CD4-positive, alpha-beta T cell treated with Interleukin-15 for 4 hours (primary cell): ENCODE measurements at regions not wholly inside any gene's neighbourhood (a gene's known extent, or its start where the extent isn't known, plus 50 kb on each side); places are given as distances from the start of the nearest gene placed in this dataset.

Experiments used
- DNase-seq: peaks from one replicate; pipeline ENCODE4 v3.0.0-alpha.2; 2020; ENCODE audit warnings: low spot score

DNA sequence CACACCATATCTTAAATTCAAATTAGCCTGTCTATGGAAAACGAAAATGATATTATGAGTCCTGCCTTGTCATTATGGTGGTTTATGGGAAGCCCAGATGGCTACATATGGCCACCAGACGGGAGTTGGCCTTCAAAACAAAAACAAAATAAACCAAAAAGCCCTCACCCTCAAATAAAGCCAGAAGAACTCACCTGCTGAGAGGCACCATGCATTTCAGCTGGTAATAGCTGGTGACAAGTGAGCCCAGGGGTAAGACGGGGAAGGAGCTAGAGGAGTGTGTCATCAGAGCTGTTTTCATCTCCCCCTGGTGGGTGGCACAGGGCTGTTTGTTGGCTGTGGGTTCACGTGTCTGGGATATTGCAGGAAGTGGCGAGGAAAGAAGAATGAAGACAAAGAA, 152.9 kb downstream of the EFNB2 start:
- DNase-seq = no peak

DNA sequence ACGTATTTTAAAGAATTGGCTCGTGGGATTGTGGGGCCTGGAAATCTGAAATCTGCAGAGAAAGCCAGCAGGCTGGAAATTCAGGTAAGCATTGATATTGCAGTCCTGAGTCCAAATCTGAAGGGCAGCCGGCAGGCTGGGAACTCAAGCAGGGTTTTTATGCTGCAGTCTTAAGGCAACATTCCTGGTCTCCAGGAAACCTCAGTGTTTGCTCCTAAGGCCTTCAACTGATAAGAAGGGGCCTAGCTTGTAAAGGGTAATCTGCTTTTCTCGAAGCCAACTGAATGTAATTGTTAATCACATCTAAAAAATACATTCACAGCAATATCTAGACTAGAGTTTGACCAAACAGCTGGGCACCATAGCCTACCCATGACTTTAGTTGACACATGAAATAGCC, 154.4 kb downstream of the EFNB2 start:
- no peak for DNase-seq

DNA sequence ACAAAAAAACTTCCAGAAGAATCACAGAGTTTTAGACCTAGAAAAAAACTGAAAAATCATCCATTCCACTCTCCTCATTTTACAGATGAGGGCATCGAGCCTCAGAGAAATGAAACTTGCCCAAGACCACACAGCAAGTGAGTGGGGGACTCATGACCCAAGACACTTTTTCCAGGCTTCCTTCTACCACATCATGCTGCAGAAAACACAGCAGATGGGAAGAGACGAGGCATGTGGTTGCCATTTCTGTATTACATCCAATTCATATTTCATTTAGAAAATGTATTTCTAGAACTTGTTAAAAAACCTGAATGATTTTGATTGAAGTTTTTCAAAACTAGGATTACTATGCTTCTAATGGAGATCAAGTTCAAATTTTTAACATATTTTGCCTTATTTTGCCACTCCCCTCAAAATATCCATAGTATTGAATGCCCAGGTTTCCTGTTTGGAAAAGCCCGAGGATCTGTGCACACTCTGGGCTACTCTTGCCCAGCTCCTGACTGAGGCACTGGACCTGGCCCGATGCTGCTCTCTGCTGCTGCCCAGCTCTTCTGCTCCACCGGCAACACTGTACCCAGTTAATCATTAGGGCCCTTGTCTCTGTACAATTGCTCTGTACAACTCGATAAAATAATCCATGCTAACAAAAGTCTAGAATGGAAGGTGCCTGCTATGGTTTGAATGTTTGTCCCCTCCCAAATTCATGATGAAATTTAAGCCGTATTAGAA, 157.4 kb downstream of the EFNB2 start:
- no peak for DNase-seq

DNA sequence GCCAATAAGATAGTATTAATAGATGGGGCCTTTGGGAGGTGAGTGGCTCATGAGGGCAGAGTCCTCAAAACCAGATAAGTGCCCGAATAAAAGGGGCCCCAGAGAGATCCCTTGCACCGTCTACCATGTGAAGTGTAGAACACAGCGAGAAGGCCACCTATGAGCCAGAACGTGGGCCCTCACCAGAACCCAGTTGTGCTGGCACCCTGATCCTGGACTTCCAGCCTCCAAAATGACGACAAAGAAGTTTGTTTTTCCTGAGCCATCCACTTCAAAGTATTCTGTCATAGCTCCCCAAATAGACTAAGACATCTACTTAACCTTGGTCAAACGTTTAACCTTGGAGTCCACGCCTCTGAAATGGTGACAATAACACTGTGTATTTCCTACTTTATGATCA, 158.1 kb downstream of the EFNB2 start:
- no peak for DNase-seq

DNA sequence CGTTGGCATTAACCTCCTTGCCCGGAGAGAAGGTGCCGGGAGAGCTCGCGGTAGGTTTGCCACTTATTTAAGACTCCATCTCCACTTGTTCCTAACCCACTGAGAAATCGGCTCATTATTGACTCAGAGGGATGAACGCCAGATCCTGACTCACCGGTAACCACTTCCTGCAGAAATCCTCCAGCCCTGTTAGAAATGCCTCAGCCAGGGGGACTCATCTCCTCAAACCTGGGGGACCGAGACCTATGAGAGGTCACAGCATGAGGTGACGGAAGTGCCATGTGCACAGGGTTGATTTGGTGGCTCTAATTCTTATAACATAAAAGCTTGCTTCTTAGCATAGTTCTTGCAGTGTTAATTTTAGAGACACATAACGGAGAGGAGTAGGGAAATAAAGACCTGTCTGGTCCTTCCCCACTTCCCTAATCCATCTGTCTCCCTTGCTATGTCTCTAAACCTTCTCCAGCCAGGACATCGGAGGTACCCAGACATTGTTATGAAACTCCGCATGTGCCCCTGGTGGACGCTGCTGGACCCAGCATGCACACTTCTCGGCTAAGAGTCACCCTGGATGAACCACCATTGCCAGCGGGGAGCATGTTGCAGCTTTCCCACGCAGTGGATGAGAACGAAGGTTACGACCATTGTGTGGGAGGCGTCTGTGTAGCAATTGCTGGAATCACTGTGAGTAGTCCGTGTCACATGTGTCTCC, 158.9 kb downstream of the EFNB2 start:
- DNase-seq = no peak

DNA sequence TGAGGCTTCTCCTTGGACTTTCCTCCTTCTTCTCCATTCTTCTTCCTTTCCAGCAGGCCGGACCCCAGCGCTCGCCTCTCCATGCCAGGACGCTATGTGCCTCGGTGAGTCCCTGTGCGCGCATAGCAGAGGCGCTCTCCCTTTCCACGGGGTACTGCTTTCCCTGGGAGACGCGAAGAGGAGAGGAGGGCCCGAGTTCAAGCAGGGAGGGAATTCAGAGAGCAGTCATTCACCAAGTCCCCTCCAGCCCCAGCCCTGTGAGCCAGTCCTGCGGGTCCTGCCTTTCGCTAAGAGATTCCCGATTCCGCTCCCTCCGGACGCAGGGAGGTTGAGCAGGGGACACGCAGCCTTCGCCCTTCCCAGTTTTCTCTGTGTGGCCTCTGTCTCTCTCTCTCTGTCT, 160.4 kb downstream of the EFNB2 start:
- DNase-seq = no peak

DNA sequence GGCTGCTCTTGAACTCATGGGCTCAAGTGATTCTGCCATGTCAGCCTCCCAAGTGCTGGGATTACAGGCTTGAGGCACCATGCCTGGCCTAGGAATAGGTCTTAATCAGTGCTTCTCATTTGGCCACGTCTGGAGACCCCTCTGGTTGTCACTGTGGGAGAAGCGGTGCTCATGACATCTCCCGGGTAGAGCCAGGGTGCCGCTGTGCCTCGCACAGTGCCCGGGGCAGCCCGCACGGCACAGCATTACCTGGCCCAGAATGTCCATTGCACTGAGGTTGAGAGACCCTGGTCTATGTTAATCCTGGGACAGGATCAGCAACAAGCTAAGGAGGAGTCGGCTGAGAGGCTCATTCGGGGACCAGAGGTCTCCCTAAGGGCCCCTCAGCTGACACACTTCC, 160.8 kb downstream of the EFNB2 start:
- DNase-seq = no peak

DNA sequence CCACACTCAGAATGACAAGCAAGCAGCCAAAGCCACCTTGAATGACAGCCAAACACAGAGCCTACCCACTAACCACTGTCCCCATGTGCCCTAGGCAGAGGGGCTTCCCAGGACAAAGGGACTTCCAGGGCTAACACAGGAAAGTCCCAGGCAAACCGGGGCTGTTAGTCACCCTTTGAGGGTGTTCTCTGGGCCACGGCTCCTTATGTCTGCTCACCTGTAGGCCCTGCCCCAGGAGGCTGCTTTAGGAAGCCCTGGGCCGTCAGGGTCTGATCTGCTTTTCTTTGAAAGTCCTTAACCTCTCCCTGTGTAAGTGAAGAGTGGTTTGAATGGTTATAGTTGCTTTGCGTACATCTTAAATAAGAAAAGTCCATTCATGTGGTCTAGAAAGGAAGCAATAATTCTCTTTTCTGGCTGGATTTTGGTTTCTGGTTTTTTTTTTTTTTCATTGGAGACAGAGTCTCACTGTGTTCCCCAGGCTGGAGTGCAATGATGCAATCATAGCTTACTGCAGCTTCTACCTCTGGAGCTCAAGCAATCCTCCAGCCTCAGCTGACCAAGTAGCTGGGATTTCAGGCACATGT, 161.4 kb downstream of the EFNB2 start:
- no peak for DNase-seq

DNA sequence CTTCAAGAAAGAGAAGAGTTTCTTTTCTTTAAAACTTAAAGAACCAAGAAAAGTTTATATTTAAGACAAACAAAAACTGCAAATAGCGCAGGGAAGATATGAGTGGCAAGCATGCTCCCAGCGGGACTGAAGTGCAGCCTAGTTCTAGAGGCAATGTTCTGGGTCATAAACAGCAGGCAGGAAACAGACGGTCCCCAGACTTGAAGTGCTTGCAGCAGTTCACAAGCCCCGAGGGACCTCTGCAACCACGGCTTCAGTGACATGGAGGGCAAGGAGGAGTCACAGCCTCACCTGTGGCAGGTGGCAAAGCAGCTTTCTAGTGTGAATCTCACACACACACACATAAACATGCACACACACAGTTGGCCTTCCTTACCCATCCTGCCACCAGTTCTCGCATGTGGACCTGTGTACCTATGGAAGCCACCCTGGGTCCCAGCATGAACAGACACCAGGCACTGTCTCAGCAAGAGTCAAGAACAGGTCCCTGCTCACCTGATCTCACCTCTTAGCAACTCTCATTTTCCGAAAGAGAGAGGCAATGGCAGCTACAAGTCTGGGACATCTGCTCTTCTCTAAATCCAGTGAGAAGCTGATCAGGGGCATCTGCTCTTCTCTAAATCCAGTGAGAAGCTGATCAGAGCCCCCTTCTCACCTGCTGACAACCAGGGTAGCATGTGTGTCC, 162.0 kb downstream of the EFNB2 start:
- no peak for DNase-seq

DNA sequence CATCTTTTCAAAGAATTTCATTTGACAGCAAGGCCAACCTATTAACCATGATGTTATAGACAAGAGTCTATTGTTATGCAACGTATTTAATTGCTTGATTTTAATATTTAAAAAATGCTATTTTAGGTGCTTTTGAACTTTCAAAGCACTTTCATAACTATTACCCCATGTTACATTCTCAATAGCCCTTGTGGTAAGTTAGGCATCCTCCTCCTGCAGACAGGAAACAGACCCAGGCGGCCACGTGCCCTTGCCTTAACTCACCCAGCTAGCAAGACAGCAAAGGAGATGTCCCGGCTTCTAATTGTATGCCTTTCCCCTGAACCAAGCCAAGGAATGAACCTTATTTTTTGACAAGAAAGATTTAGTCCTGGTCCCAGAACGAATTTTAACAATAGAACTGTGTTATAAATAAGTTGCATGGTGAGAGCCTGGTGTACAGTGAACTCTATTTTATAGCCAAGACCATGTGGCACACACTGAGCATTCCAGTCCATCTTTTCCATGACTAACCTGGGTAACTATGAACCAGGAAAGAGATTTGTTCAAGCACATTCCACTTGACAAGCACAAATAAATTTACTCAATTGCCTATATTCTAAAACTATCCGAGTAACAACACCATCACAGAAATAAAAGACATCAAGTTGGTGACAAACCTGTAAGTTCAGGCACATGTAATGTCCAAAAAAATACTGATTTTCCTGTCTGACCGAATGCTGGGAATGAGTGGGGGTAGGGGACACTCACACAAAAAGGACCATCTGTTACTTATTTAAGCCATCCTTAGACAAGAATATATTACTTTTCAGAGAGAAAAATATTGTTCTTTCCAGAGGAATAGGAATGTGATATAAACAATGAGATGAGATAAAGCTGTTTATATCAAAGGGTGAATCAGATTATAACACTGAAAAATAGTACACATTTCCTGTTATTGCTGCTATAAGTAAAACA, 163.0 kb downstream of the EFNB2 start:
- DNase-seq = no peak

DNA sequence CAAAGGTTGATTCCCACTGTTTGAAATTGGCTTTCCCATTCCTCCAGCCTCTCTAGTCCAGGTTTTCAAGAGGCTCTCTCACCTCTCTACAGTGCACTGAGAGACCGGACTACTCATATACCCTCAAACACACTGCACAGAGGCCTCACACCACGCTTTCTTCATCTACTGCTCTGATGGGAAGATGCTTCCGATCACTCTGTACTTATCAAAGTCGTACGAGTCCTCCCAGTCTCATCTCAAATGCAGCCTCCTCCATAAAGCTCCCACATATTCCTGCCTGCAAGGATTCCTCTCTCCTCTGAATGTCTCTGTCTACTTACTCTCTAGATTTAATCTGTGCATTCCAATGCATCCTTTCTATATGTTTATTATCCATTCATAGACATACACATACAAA, 164.4 kb downstream of the EFNB2 start:
- no peak for DNase-seq

DNA sequence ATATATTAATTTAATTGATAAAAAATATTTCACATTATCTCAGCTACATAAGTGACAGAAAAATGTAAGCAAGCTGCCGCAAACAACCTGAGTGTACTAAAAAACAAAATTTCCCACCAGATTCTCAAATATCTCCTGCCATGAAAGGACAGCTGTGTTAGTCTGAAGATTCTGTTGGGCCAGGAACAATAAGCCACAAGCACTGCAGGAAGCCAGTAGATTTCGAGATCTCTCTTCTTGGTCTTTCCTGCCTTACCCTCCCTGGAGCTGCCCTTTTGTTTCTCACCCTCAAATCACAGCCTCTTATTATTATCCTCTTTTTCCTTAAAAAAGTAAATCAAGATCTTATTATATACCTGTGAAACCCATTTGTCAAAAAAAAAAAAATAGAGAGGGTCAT, 165.6 kb downstream of the EFNB2 start:
- no peak for DNase-seq

DNA sequence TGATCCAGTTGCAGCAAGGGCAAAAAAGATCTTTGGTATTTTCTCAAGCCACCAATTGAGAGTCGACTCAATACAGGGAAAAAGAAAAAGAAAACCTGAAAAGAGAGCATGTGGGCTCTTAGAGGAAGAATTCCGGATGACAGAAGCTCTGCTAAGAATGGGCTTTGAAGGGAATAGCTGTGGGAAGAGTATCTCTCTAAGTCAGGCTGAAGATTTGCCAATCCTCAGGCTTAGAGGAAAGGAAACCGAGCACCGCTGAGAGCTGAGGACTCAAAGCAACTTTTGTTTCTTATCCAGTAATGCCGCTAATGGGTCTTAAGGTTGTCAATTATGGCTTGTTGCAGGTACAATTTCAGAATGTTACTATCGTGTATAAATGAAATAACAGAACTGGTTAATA, 166.4 kb downstream of the EFNB2 start:
- no peak for DNase-seq

DNA sequence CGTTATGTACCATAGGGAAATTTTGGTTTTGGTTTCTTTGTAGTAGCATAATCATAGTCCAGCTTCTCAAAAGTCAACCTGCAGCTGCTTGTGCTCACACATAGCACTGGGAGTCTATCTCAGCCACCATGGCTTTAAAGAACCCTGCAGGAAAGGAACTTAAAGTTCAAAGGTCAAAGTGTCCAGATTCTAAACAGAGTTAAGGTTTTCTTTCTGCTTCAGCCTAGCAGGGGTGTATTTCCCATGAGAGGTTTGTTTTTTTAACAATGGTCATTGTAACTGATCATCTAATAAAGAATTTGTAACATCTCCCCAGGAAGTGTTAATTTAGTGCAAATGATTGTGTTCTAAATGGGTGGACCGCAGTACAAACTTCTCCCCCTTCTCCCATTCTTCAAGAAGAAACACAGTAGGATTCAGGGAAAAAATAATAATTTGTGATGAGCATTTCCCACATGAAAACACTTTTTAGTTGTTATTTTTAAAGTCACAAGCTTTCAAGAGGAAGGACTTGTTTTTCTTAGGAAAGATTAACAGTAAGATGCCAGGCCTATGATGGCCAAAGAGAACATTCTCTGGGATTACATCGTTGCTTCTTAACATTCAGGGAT, 168.0 kb downstream of the EFNB2 start:
- DNase-seq = no peak

DNA sequence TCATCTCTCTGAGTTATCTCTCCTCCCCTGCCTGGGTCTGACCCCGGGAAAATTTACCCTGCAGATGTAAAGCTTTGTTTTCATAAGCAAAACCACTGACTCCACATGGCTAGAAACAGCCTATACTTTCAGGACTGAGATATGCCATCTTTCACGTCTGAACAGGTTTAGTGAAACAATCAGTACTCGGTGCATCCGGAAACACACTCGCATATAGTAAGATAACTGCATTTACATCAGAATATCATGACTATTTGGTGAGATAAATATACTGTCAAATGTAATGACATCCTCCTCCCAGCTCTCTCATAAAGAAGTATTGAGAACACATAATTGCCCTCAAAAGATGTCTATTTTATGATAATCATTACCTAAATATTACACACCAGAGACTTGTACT, 172.8 kb downstream of the EFNB2 start:
- DNase-seq = no peak

DNA sequence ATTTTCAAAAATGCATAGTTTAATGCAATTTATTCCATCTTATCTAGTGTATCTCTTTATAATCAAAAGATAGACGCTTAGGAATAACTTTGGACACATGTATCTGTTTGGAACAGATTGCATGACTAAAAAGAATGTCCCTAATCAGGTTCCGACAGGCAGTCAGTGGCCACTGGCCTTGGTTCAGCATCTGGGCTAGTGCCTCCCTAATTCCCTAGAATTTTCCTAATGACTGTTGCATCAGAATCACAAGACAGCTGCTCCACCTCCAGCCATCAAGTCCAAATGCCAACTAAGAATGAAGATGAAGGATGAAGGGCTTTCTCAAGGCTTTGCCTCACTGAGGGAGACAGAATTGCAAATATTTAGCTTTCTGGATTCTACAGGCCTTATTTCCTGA, 173.8 kb downstream of the EFNB2 start:
- DNase-seq = no peak

DNA sequence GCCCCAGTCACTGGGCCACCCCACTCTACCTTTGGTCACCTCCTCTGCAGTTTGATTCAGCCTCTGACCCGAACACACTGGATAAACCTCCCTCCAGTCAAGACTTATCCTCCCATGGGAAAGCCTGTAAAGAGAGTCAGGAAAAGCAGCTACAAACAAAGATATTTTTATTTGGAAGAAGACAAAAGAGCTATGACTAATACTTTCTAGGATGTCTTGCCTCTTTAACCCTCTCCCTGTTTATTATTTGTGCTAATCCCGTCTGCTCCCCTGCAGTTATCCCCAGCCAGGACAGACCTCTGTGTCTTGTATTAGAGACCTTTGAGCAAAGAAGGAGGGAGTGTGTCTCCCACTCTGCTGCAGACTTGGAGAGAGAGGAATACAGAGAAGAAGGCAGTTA, 178.3 kb downstream of the EFNB2 start:
- DNase-seq = no peak

DNA sequence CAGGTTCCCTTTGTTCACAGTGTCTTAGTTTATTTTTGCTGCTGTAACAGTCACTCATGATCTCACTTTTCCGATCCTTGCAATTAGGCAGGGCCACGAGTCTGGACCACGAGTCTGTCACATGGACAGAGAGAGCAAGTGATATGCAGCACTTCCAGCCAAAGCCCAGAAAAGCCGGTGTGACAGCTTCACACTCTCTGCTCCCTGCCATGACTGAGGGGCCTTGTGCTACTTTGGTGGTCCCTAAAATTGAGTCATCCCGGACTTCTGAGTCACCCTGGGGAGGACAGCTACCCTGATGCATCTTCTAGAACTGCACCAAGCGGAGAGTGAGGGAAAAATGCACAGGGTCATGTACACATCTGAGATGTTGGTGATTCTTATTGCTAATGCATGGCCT, 179.6 kb downstream of the EFNB2 start:
- DNase-seq = no peak

DNA sequence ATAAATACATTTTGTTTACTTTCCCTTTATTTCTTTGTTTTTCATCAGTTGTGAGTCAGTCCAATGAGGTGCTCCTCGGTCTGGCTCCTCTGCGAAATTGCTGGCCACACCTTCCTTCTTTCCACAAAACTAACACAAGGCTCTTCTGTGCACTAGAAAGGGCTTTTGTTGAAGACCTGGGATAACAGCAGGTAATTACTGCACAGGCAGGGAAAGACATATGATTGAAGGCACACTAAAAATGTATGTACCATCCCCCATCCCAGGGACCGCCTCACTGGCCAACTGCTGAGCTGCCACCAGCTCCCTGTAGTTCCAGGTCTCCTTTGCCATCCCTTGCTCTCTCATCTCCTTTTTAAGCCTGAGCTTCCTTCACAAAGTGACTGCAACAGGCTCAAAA, 180.5 kb downstream of the EFNB2 start:
- no peak for DNase-seq

DNA sequence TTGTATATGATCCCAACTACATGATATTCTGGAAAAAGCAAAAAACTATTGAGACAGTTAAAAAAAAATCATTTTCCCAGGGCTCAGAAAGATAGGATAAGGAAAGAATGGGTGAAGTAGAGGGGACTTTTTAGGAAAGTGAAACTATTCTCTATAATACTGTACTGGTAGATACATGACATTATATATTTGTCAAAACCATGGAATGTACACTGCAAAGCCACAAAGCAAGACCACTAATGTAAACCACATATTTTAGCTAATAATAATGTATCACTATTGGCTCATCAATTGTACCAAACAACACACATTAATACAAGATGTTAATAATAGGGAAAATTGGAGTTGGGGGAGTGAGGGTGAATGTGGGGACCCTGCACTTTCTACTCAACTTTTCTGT, 182.6 kb downstream of the EFNB2 start:
- DNase-seq = no peak

DNA sequence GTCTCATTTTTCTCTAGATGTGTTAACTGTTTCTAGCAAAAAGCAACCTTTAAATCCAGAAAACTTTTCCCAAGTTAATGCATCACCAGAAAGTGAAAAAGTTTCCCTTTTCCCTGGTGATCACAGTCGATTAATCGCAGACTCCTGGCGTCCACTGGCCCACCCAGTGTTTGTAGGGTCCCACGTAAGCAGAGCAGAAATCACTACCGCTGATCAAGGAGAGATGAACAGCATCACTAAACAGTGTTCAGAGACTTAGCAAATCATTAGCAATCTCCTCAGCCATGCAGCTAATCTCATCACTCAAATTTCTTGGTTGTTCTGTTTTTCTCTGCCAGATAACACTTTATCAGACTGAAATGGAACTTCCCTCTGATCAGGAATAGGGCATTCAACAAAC, 184.2 kb downstream of the EFNB2 start:
- no peak for DNase-seq
